HL-60 (cell line): ENCODE measurements at regions not wholly inside any gene's neighbourhood (a gene's known extent, or its start where the extent isn't known, plus 50 kb on each side); places are given as distances from the start of the nearest gene placed in this dataset.

ENCODE experiments used
- DNase-seq, 2 experiments: peaks; one replicate each; pipeline ENCODE4 v3.0.0-alpha.2; 2010 to 2020; ENCODE audit warnings: low read depth in 1 of 2, low spot score in 1 of 2
- H3K27ac ChIP-seq: fragments of 250-450 bp; sonication (Bioruptor Pico); replicated peaks from 2 replicates; pipeline ENCODE4 v1.5.1; 2020; ENCODE audit warnings: mild to moderate bottlenecking, moderate library complexity
- H3K27me3 ChIP-seq: fragments of 250-450 bp; sonication (Bioruptor Pico); 2 replicates; pipeline ENCODE4 v1.5.1; 2021; ENCODE audit warnings: mild to moderate bottlenecking, moderate library complexity; ENCODE audit not compliant: insufficient read depth, poor library complexity, severe bottlenecking
- H3K4me3 ChIP-seq: replicated peaks from 2 replicates; pipeline ENCODE4 v1.5.1; 2011; ENCODE audit warnings: mild to moderate bottlenecking, control low read depth, low read length; ENCODE audit not compliant: insufficient read depth
- GABPA ChIP-seq: IDR thresholded peaks from 2 replicates; pipeline ENCODE4 v1.6.1; 2012; ENCODE audit warnings: low read depth
- POLR2AphosphoS5 ChIP-seq: IDR thresholded peaks from 2 replicates; pipeline ENCODE4 v1.6.1; 2012; ENCODE audit warnings: low read depth
- SPI1 ChIP-seq: IDR thresholded peaks from 2 replicates; pipeline ENCODE4 v1.6.1; 2012; ENCODE audit warnings: low read depth, mild to moderate bottlenecking, borderline replicate concordance
- TF ChIP-seq, protein P1 (sequence below): IDR thresholded peaks from 2 replicates; pipeline ENCODE4 v1.6.1; 2012; ENCODE audit warnings: low read depth; ENCODE audit not compliant: insufficient replicate concordance
- TF ChIP-seq, protein P2 (sequence below): IDR thresholded peaks from one replicate; pipeline ENCODE4 v1.5.1; 2011; ENCODE audit warnings: low read length, control low read depth, inconsistent platforms; ENCODE audit not compliant: insufficient read depth

DNA sequence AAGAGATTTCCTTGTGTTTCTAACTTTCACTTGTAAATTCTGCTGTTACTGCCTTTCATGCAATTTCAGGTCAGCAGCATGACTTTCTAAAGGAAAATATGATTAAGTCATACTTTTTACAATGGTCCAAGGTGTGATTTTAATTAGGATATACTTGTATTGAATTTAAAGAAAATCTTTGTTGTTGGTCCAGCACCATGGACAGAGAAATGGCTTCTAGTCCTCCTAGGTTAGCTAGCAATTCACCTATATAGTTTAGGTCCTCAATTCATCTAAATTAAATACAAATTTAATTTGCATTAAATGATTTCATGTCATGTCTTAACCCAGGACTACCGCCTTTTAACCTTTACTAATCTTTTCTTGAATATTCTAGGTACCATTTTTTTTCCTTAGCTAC is 304.9 kb upstream of the RPS6KA3 start:
- no peaks in the 10 kb centered on the region for H3K27me3 ChIP-seq
- H3K27ac ChIP-seq: no peak overlapping the region
- TF ChIP-seq, protein P1, sequence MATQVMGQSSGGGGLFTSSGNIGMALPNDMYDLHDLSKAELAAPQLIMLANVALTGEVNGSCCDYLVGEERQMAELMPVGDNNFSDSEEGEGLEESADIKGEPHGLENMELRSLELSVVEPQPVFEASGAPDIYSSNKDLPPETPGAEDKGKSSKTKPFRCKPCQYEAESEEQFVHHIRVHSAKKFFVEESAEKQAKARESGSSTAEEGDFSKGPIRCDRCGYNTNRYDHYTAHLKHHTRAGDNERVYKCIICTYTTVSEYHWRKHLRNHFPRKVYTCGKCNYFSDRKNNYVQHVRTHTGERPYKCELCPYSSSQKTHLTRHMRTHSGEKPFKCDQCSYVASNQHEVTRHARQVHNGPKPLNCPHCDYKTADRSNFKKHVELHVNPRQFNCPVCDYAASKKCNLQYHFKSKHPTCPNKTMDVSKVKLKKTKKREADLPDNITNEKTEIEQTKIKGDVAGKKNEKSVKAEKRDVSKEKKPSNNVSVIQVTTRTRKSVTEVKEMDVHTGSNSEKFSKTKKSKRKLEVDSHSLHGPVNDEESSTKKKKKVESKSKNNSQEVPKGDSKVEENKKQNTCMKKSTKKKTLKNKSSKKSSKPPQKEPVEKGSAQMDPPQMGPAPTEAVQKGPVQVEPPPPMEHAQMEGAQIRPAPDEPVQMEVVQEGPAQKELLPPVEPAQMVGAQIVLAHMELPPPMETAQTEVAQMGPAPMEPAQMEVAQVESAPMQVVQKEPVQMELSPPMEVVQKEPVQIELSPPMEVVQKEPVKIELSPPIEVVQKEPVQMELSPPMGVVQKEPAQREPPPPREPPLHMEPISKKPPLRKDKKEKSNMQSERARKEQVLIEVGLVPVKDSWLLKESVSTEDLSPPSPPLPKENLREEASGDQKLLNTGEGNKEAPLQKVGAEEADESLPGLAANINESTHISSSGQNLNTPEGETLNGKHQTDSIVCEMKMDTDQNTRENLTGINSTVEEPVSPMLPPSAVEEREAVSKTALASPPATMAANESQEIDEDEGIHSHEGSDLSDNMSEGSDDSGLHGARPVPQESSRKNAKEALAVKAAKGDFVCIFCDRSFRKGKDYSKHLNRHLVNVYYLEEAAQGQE: peak; percentile 91
- TF ChIP-seq GABPA: no peak
- no peak for DNase-seq
- H3K4me3 ChIP-seq: no peak overlapping the region

DNA sequence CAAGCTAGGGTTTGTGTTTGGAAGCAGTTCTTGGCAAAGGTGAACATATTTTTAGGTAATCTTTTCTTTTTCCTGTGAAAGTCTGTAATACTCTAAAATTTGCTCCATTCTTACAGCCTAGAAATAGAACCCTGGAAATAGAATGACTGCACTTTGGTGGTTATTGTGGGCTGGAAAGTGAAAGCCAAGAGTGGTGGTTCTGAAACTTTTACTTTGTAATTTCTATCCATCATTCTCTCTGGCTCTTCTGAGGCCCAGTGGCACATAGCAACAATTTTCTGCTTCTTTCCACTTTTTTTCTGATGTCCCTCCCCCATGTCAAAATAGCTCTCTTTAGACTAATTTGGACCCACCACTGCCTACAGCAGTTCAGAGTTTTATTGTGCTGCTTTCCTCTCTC is 300.4 kb upstream of the RPS6KA3 start:
- TF ChIP-seq POLR2AphosphoS5: no peak
- TF ChIP-seq, protein P2, sequence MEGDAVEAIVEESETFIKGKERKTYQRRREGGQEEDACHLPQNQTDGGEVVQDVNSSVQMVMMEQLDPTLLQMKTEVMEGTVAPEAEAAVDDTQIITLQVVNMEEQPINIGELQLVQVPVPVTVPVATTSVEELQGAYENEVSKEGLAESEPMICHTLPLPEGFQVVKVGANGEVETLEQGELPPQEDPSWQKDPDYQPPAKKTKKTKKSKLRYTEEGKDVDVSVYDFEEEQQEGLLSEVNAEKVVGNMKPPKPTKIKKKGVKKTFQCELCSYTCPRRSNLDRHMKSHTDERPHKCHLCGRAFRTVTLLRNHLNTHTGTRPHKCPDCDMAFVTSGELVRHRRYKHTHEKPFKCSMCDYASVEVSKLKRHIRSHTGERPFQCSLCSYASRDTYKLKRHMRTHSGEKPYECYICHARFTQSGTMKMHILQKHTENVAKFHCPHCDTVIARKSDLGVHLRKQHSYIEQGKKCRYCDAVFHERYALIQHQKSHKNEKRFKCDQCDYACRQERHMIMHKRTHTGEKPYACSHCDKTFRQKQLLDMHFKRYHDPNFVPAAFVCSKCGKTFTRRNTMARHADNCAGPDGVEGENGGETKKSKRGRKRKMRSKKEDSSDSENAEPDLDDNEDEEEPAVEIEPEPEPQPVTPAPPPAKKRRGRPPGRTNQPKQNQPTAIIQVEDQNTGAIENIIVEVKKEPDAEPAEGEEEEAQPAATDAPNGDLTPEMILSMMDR: no peak
- TF ChIP-seq SPI1: no peak
- TF ChIP-seq GABPA: no peak
- TF ChIP-seq, protein P1: no peak
- Histone ChIP-seq H3K27me3 (no peaks in the 10 kb centered on the region), H3K27ac (no peak overlapping the region), H3K4me3 (no peak overlapping the region)
- DNase-seq: no peak

DNA sequence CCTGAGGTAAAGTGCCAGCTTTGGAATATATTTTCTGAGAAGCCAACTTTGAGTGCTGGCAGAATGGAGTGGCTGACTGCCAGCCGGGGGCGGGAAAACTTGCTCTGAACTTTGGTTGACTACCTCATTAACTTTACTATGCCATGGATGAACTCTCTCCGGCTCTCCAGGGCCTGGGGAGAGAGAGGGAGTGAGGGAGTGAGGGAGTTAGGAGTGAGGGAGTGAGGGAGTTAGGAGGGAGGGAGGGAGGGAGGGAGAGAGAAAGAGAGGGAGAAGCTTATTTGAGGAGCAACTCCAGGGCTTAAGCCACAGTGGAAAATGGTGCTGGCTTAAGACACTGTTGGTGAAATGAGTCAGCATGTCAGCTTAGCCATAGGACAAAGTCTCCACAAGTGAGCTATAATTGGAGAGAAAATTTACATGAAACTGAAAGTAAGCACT is 280.9 kb upstream of the RPS6KA3 start:
- Histone ChIP-seq H3K27me3 (no peaks in the 10 kb centered on the region), H3K27ac (no peak overlapping the region), H3K4me3 (no peak overlapping the region)
- DNase-seq: no peak
- TF ChIP-seq GABPA: no peak

DNA sequence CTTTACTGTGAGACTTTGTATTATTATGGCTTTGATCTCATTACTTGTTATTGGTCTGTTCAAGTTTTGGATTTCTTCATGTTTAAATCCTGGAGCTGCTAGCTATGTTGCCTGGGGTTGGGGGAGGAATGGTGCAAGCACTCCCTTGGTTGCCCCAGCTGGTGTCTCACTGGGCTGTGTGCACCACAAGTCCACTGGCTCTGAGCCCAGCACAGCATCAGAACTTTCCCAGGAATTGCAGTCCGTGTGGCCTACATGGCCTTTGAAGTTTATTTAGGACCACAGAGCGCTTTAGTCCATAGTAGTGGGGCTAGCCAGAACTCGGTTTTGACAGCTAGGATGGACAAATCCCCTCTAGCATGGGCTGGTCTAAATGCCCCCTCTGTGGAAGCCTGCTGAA is 278.8 kb upstream of the RPS6KA3 start:
- TF ChIP-seq, protein P1: no peak
- TF ChIP-seq, protein P2: no peak
- no peak for TF ChIP-seq GABPA
- TF ChIP-seq POLR2AphosphoS5: no peak
- TF ChIP-seq SPI1: no peak
- Histone ChIP-seq H3K4me3 (no peak overlapping the region), H3K27me3 (no peaks in the 10 kb centered on the region), H3K27ac (no peak overlapping the region)
- no peak for DNase-seq
